ENCODE measurements at regions not wholly inside any gene's neighbourhood (a gene's known extent, or its start where the extent isn't known, plus 50 kb on each side); places are given as distances from the start of the nearest gene placed in this dataset.
"Not testable (repeated sequence)": the region's sequence is repeated elsewhere in the genome, so short reads cannot be mapped to it uniquely, and the experiment has no call there.

DNA sequence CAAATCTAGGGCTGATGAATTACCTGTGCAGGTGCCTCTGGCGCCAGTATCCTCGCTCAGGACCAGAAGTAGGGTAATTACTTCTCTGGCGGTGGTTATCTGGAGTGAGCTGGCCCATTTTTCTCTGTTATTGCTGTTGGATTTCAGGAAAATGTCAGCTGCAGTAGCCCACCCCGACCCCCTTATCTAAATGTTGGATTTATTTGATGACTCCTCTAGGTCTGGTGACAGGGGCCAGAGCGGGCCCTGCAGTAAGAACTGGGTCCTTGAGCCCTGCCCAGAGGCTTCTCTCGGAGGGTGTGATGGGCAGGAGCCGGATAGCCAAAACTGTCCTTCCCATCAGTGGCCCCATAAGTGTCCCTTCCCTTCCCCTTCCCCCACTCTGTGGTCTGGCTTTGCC, 384.3 kb downstream of the PTPRU start:
- Histone ChIP-seq H3K4me3 (ENCODE audit: insufficient read depth, low read depth, low read length) (no peak overlapping the region), H3K27me3 (ENCODE audit: control insufficient read depth, insufficient read depth, low read length) (no peaks in the 10 kb centered on the region), H3K36me3 (replicated peaks; ENCODE audit: control insufficient read depth, insufficient read depth, low read length) (no peaks in the 10 kb centered on the region)
- DNase-seq = no peak

DNA sequence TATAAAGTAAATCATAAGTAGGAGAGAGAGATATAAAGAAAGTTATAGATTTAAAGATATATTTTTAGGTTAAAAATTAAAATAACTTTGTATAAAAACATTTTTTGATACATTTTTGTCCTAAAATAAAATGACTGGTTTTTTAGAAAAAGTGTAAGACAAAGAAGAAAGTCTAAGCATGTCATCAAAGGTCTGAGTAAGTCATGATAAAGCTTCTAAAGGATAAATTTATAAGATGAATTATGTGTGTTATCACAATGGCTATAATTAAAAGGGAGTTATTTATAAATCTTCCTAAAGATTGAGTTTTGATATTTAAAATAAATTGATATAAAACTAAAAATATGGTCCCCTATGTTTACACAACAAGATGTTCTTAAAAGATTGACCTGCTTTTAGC, 370.9 kb downstream of the PTPRU start:
- Histone ChIP-seq H3K36me3 (replicated peaks; ENCODE audit: control insufficient read depth, insufficient read depth, low read length) (no peaks in the 10 kb centered on the region), H3K4me3 (ENCODE audit: insufficient read depth, low read depth, low read length) (no peak overlapping the region), H3K27me3 (ENCODE audit: control insufficient read depth, insufficient read depth, low read length) (no peaks in the 10 kb centered on the region)
- no peak for DNase-seq

DNA sequence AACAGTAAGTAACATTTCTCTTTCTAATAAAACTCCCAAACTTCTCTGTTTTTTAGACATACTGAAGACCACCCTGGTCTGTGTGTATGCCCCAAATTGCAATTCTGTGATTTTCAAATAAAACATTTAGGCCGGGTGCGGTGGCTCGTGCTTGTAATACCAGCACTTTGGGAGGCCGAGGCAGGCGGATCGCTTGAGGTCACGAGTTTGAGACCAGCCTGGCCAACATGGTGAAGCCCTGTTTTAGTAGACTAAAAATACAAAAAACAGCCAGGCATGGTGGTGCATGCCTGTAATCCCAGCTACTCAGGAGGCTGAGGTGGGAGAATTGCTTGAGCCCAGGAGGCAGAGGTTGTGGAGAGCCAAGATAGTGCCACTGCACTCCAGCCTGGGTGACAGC, 368.5 kb downstream of the PTPRU start:
- not testable (repeated sequence) for H3K36me3 ChIP-seq (replicated peaks; ENCODE audit: control insufficient read depth, insufficient read depth, low read length); DNase-seq; H3K27me3 ChIP-seq (ENCODE audit: control insufficient read depth, insufficient read depth, low read length)

DNA sequence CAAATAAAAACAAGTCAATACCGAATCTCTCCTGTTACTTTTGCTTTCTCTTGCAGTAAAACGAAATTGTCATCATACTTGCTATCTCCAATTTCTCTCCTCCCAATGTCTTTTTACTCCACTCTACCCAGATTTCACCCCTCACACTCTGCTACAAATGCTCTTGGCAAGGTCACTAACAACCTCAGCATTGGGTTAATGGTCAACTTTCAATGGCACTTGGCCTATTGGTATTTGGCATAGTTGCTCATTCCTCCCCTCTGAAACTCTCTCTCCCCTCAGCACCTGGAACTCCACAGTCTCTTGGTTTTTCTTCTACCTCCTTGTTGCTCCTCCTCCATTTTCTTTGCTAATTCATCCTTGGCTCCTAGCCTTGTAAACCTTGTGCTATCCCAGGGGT, 367.3 kb downstream of the PTPRU start:
- DNase-seq = no peak
- Histone ChIP-seq H3K27me3 (ENCODE audit: control insufficient read depth, insufficient read depth, low read length) (no peaks in the 10 kb centered on the region), H3K36me3 (replicated peaks; ENCODE audit: control insufficient read depth, insufficient read depth, low read length) (no peaks in the 10 kb centered on the region), H3K4me3 (ENCODE audit: insufficient read depth, low read depth, low read length) (no peak overlapping the region)

More for the DNA sequence above, 368.5 kb downstream of the PTPRU start:
- not testable (repeated sequence) for H3K4me3 ChIP-seq (ENCODE audit: insufficient read depth, low read depth, low read length)

DNA sequence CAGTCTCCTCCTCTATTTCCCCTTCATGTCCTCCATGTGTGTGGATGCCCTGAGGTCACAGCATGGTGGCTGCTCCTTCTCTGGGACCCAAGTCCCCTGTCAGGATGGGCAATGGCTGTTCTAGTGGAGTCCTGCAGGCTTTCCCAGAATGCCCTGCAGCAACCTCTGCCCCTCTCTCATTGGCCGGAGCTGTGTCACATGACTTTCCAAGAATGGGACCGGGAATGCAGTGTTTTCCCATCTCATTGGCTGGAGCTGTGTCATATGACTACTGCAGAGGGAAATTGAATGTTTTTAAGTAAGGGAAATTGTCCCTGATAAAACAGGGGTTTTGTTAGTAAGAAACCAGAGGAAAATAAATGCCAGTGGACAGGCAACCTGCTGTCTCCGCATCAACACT, 365.9 kb downstream of the PTPRU start:
- Histone ChIP-seq H3K4me3 (ENCODE audit: insufficient read depth, low read depth, low read length) (no peak overlapping the region), H3K27me3 (ENCODE audit: control insufficient read depth, insufficient read depth, low read length) (no peaks in the 10 kb centered on the region), H3K36me3 (replicated peaks; ENCODE audit: control insufficient read depth, insufficient read depth, low read length) (no peaks in the 10 kb centered on the region)
- no peak for DNase-seq

DNA sequence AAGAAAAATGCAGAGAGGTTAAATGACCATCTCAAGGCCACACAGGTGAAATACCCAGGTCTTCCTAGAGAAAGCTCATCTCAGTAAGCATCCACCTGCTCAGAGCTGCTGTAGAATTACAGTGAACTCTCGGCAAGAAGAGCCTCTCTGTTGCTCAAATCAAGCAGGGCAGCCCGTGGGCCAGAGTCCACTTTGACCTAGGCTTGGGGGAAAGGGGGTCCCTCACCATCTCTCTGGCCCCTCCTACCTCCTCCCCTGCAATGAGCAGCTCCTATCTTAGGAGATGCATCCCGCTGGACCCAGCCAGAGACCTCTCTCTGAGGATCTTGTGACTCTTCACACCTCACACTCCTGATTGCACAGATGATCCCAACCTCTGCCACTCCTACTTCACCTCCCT, 364.7 kb downstream of the PTPRU start:
- no peaks in the 10 kb centered on the region for H3K27me3 ChIP-seq (ENCODE audit: control insufficient read depth, insufficient read depth, low read length)
- no peaks in the 10 kb centered on the region for H3K36me3 ChIP-seq (replicated peaks; ENCODE audit: control insufficient read depth, insufficient read depth, low read length)
- no peak for DNase-seq
- no peak overlapping the region for H3K4me3 ChIP-seq (ENCODE audit: insufficient read depth, low read depth, low read length)

DNA sequence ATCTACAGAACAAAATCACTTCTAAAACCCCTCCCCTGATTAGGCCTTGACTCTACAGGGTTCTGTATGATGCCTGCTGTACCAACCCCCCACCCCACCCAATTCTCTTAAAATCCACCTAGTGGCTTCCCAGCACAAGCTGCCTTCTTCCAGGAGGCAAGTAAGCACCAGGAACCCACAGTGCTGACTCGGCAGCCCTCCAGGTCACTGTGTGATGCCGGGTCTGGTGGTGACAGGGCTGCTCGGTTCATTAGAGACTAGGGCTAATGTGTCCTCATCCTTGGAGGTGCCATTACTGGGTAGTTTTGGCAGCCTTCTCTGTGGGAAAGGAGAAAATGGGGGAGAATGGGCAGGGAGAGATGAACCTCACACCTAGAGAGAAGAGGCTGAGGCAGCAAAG, 363.5 kb downstream of the PTPRU start:
- Histone ChIP-seq H3K4me3 (ENCODE audit: insufficient read depth, low read depth, low read length) (no peak overlapping the region), H3K27me3 (ENCODE audit: control insufficient read depth, insufficient read depth, low read length) (no peaks in the 10 kb centered on the region)
- DNase-seq = no peak

DNA sequence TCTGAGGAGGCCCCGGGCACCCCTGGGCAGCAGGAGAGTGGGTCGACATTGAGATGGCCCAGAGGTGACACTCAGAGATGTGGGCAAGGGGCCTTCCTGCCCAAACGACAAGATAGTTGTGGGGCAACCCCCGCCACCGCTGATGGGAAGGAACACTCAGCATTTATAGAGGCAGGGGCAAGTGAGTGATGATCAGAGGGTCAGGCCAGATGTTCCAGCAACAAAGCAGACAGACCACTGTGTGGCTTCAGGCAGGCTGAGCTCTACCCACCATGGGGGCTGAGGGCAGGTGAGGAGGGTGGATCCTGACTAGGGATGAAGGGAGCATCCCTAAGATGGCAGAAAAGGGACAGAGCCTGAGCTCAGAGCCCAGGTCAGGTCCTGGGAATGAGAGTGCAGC, 362.7 kb downstream of the PTPRU start:
- no peak for DNase-seq
- H3K36me3 ChIP-seq (replicated peaks; ENCODE audit: control insufficient read depth, insufficient read depth, low read length) = no peaks in the 10 kb centered on the region
- H3K4me3 ChIP-seq (ENCODE audit: insufficient read depth, low read depth, low read length) = no peak overlapping the region
- no peaks in the 10 kb centered on the region for H3K27me3 ChIP-seq (ENCODE audit: control insufficient read depth, insufficient read depth, low read length)

More for the DNA sequence above, 363.5 kb downstream of the PTPRU start:
- no peaks in the 10 kb centered on the region for H3K36me3 ChIP-seq (replicated peaks; ENCODE audit: control insufficient read depth, insufficient read depth, low read length)

DNA sequence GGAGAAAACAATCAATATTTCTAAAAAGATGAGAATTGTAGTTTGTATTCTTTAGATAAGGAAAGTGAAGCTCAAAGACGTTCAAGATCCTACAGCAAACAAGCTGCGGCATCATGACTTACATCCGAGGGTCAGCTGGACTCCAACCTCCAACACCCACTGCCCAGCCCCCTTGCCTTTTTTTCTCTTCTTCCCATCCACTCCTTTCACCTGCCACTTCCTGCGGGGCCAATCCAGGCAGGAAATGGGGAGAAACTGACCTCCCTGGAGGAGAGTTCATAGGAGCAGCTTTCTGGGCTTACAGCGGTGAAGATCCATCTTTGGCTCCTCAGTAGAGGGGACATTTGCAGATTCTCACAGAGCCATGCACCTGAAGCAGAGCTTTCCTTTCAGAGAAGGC, 361.5 kb downstream of the PTPRU start:
- no peaks in the 10 kb centered on the region for H3K27me3 ChIP-seq (ENCODE audit: control insufficient read depth, insufficient read depth, low read length)
- no peak for DNase-seq
- H3K36me3 ChIP-seq (replicated peaks; ENCODE audit: control insufficient read depth, insufficient read depth, low read length) = no peaks in the 10 kb centered on the region
- H3K4me3 ChIP-seq (ENCODE audit: insufficient read depth, low read depth, low read length) = no peak overlapping the region

DNA sequence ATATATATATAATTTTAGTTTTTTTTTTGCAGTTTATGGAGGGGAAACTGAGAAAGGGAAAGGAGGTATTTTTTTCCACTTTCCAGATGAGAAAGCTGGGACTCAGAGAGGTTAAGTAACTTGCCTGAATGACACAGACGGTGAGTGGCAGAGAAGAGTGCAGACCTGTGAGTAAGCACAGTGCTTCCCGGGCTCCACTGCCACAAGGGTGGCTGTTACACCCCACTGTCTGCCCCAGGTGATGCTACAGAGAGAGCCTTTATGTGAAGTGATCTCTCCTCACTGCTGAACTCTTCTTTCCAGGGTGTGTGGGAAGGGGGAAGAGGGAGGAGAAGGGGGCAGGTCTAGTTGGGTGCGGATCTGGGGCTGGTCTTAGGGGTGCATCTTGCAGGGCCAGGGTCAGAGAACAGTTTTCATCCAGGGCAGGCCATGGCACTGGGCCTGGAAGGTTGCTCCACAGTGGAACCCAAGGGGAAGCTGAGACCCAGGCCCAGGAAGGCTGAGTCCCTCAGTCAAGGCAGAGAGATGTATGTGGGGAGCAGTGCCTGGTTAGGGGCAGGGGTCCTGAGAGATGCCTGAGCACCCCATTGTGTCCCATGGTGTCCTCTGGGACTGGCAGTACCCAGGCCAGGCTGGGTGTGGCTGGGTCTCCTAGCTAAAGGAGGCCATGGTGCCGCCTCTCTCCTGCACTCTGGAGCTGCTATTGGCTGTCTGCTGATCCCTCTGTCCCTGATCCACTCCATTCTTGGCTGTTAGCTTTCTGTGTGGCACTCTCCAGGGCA, 357.5 kb downstream of the PTPRU start:
- Histone ChIP-seq H3K27me3 (ENCODE audit: control insufficient read depth, insufficient read depth, low read length) (no peaks in the 10 kb centered on the region), H3K36me3 (replicated peaks; ENCODE audit: control insufficient read depth, insufficient read depth, low read length) (no peaks in the 10 kb centered on the region), H3K4me3 (ENCODE audit: insufficient read depth, low read depth, low read length) (no peak overlapping the region)
- DNase-seq = no peak

DNA sequence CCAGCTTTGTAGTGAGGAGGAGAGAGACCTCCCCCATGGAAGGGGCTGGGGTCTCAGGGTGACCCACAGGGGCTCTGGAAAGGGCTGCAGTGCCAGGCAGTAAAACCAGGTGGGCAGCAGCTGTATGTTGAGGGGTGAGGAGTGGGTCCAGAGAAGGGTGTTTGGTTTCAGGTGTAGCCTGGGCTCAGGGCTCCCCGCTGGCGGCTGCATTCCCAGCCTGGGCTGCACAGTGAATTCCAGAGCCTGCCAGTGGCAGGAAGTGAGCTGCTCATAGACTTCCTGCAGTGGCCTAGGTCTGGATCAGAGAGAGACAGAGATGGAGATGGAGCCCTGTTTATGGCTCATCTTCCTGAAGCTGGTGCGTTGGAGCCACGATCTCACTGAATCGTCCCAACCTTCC, 356.4 kb downstream of the PTPRU start:
- Histone ChIP-seq H3K4me3 (ENCODE audit: insufficient read depth, low read depth, low read length) (no peak overlapping the region), H3K36me3 (replicated peaks; ENCODE audit: control insufficient read depth, insufficient read depth, low read length) (no peaks in the 10 kb centered on the region), H3K27me3 (ENCODE audit: control insufficient read depth, insufficient read depth, low read length) (no peaks in the 10 kb centered on the region)
- peak; percentile 64 for DNase-seq

DNA sequence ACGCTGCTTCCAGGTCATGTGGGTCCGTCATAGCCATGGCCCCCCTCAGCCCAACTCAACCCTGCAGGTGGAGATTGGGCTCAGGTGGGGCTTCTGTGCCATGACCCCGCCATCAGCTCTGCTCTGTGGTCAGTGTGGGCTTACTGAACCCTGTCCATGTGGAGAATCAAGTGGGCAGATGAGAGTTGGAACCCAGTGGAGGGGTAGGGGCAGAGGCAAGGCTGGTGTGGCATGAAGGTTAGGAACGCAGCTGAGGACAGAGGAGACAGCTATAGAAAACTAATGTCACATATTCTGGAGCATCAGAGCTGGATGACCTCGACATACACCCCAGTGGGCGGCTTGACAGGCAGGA, 355.9 kb downstream of the PTPRU start:
- Histone ChIP-seq H3K27me3 (ENCODE audit: control insufficient read depth, insufficient read depth, low read length) (no peaks in the 10 kb centered on the region), H3K36me3 (replicated peaks; ENCODE audit: control insufficient read depth, insufficient read depth, low read length) (no peaks in the 10 kb centered on the region), H3K4me3 (ENCODE audit: insufficient read depth, low read depth, low read length) (no peak overlapping the region)
- DNase-seq = no peak

DNA sequence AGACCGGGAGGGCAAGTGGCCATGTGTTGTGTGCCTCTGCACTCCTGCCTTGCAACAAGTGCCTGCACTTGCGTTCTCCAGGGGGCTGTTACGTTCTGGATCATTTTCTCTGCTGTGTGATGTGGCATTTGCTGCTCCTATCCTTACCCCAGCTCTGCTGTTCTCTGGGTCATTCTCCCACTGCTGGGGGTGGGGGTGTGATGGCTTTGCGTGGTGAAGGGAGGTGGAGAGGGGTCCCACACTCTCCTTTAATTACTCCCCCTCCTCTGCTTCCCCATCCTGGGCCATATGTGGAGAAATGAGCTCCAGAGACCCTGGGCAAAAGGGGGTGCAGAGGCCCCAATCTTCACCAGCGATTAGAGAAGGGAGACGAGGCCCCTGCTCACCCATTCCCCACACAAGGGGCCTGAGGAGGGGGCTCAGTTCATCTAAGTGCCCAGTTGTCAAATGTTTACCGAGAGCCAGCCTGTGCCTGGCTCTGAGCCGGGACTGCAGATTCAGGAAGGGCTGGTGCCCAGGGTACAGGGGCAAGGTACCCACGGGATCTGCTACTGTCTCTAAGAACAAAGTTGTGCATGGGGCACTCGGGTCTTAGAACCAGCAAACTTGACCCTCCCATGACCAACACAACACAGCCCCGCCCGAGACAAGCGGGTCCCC, 355.4 kb downstream of the PTPRU start:
- no peak for DNase-seq
- Histone ChIP-seq H3K4me3 (ENCODE audit: insufficient read depth, low read depth, low read length) (no peak overlapping the region), H3K27me3 (ENCODE audit: control insufficient read depth, insufficient read depth, low read length) (no peaks in the 10 kb centered on the region)

DNA sequence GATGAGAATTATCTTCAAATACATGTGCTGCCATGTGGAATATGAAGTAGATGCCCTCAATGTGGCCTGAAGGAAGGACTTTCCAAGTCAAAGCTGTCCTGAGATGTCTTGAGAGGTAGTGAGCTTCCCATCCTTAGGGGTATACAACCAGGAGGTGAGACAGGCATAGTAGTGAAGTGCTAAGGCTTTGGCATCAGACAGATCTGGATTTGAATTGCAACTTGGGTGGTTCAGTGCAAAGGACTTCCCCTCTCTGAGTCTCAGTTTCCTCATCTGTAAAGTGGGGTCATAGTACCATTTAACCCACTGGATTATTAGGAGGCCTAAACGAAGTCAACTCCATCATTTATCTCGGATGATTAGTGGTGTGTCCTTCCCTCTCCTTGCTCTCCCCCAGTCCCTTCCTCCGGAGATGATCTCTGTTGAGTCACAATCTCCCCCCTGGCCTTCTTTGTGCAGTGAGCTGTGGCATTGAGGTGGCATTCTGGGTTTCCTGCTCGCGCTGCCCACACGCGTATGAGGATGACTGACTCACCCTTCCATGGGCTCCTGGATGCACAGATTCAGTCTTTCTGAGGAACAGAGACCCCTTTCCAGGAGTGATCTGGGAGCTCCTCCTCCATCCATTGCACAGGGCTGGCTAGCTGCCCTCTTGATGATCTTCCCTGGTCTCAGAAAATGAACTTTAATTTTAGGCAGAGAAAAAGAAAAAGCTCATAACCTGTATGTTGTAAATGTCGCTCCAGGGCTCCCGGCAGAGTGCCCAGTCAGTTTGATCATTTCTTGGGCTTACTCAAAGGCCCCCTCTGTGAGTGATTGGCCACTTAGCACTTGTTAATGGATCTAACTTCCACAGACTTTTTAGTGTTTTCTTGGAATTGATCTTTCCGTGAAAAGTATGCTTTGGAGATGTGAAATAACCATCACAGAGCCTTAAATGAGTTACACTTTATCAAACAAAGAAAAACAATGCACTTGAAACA, 354.6 kb downstream of the PTPRU start:
- DNase-seq = no peak
- Histone ChIP-seq H3K36me3 (replicated peaks; ENCODE audit: control insufficient read depth, insufficient read depth, low read length) (no peaks in the 10 kb centered on the region), H3K4me3 (ENCODE audit: insufficient read depth, low read depth, low read length) (no peak overlapping the region), H3K27me3 (ENCODE audit: control insufficient read depth, insufficient read depth, low read length) (no peaks in the 10 kb centered on the region)

More for the DNA sequence above, 355.4 kb downstream of the PTPRU start:
- no peaks in the 10 kb centered on the region for H3K36me3 ChIP-seq (replicated peaks; ENCODE audit: control insufficient read depth, insufficient read depth, low read length)

DNA sequence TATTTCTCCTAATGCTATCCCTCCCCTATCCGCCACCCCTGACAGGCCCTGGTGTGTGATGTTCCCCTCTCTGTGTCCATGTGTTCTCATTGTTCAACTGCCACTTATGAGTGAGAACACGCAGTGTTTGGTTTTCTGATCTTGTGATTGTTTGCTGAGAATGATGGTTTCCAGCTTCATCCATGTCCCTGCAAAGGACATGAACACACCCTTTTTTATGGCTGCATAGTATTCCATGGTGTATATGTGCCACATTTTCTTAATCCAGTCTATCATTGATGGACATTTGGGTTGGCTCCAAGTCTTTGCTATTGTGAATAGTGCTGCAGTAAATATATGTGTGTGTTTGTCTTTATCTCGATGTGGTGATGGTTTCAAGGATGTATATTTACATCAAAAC, 353.4 kb downstream of the PTPRU start:
- not testable (repeated sequence) for DNase-seq; H3K36me3 ChIP-seq (replicated peaks; ENCODE audit: control insufficient read depth, insufficient read depth, low read length); H3K27me3 ChIP-seq (ENCODE audit: control insufficient read depth, insufficient read depth, low read length)

More for the DNA sequence above, 353.4 kb downstream of the PTPRU start:
- H3K4me3 ChIP-seq (ENCODE audit: insufficient read depth, low read depth, low read length) = not testable (repeated sequence)

All from H7 (cell line).